GM21786 (cell line): ENCODE measurements at regions not wholly inside any gene's neighbourhood (a gene's known extent, or its start where the extent isn't known, plus 50 kb on each side); places are given as distances from the start of the nearest gene placed in this dataset.

Experiments used
- ATAC-seq: cut with Tn5 transposase; IDR thresholded peaks from one replicate; pipeline ENCODE4 v1.9.1; 2021; ENCODE audit not compliant: unreplicated experiment

DNA sequence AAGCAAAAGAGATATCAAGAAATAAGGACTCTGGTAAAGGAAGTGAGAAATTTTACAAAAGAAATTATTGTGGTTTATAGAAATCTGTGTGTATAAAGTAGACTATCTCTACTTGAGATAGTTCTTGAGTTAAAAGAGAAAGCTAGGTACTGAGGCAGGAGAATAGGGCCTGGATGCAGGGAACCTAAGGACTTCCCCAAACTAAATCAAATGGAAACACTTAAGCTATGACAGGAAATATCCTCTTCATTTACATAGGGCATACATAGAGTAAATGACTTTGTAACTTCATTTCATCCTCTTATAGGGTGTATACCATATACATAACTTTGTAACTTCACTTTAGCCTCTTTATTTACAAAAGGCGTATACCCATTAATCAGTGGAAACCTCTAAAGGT, 219.2 kb upstream of the RGPD4 start:
- ATAC-seq: no peak

DNA sequence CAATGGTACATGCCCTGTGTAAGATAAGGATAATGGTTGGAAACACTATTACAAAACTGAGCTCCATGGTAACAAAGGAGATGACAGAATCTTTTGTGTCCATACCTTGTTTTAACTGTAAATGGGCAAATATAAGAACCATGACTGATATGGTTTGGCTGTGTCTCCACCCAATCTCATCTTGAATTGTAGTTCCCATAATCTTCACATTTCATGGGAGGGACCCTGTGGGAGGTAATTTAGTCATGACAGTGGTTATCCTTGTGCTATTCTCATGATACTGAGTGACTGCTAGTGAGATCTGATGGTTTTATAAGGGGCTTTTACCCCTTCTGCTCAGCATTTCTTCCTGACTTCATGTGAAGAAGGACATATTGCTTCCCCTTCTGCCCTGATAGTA, 211.7 kb upstream of the RGPD4 start:
- ATAC-seq: no peak

DNA sequence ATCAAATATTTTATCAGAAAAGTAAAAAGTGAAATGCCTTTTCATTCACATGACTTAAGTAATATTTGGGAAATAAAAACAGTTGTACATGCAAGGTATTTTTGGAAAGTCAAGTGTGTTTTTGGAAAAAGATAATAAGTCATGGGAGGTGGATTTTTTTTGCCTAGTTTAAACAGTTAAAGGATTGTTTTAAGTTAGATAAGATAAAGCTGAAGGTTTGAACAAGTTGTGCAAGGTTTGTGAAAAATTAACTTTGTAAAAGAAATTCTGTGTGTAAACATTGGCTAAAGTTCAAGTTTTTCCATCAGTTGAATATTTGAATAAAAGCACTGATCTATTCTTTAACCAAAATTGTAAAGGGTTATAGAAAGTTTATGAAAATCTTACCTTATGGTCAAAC, 207.9 kb upstream of the RGPD4 start:
- no peak for ATAC-seq

DNA sequence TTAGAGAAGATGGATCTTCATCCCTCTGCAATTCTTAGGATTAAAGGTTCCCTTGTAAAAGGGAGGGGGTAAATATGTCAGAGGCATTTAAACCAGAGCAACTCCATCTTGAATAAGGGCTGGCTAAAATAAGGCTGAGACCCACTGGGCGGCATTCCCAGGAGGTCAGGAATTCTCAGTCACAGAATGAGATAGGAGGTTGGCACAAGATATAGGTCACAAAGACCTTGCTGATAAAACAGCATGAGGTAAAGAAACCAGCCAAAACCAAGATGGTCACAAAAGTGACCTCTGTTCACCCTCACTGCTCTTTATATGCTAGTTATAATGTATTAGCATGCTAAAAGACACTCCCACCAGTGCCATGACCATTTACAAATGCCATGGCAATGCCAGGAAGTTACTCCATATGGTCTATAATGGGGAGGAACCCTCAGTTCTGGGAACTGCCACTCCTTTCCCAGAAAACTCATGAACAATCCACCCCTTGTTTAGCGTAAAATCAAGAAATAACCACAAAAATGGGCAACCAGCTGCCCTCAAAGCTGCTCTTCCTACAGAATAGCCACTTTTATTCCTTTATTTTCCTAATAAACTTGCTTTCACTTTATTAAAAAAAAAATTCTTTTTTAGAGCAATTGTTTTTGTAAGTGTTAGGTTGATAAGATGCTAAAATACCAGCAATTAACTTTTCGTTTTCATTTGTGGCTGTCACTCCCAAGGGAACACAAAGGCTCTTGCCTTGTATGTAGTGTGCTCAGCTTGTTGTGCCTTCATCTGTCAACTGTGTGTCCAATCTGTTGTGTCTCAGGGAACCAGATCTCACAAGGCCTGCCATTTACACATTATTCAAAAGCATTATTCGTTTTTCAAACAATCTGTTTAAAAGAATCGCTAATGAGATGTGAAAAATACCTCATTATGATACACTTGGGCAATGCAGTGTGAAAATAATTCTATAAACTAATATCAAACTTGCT, 205.2 kb upstream of the RGPD4 start:
- ATAC-seq: no peak

DNA sequence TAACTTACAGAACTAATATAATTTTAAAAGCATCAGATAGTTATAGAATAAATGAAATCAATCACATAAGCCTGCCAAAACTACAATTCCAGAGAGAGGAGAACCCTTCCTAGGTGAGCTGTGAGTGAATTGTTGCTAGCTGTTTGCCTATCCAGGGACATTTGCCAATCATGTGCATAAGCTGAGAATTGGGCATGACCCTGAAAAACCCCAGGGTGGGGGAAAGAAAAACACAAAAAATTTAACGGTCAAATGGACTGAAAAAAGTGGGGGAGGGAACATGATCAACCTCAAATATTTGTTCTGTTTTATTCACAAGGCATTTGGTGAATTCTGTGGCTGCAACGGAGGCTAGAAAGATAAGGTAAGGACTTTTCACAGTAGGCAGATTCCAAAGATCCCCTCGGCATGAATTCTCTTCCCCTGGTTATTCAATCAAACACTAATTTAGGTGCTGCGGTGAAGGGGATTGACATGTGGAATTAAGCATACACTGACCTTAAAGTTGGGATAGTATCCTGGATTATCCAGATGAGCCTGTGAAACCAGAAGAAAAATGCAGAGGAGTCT, 203.9 kb upstream of the RGPD4 start:
- ATAC-seq: no peak

DNA sequence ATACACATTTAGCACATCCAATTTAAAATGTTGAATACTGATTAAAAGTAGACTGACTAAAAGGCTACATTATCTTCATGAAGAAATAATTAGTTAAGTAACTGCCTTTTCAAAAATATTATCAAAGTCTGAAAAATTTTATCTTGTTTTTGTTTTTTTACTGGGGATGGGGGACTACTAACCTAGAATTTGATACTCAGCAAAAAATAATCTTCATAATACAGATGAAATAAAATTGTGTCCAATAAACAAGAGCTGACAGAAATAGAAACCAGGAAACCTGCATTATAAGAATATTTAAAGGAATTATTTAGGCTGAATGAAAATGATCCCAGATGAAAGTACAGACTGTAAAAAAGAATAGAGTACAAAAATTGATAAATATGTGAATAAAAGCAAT, 200.7 kb upstream of the RGPD4 start:
- ATAC-seq: no peak

DNA sequence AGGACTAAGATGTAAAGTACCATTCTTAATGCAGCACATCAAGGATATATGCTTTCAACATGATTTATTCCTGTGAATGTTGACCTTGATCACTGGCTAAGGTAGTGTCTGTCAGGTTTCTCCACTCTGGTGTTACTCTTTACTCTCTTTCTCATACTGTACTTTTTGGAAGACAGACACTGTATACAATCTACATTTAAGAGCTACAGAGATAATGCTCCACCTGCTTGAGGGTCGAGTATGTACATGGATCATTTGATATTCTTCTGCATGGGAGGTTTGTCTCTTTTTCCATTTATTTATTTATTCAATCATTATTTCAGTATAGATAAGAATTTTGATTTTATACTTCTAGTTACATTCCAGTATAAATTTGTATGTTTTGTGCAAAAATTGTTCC, 199.5 kb upstream of the RGPD4 start:
- no peak for ATAC-seq

DNA sequence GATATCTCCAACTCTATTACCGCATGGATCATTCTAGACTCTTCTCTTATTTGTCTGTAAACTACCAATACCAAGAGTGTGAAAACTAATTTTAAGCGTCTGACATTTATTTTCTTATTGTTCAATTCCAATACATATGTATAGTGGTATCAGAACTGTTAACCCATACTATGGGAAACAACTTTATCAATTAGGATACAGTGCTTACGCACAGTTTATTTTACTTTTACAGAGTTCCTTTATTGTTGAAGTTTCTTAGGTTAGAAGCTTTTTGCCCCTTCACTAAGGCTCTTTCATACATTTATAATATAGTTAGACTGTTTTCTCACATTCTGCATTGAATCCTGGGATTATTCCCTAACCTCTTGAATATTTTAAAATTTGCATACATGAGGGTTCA, 198.8 kb upstream of the RGPD4 start:
- no peak for ATAC-seq

DNA sequence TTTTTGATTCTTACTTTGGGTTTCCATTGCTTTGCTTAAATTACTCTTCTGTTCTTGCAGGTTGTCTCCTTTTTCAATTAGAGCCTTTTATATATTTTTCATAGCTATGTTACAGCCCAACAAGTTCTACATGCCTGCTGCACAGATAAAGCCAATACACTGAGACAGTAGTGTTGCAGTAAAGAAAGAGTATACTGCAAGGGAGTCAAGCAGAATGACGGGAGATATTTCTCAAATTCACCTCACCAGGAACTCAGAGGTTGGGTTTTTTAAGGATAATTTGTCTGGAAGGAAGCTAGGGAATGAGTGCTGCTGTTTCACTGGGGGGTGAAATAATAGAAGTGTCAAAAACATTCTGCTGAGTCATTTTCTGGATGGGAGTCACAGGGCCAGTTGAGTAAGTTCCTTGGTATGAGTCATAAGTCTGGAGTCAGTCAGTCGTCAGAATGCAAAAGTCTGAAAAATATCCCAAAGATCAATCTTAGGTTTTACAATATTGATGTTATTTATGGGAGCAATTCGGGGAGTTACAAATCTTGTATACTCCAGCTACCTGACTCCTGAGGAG, 193.0 kb upstream of the RGPD4 start:
- no peak for ATAC-seq

DNA sequence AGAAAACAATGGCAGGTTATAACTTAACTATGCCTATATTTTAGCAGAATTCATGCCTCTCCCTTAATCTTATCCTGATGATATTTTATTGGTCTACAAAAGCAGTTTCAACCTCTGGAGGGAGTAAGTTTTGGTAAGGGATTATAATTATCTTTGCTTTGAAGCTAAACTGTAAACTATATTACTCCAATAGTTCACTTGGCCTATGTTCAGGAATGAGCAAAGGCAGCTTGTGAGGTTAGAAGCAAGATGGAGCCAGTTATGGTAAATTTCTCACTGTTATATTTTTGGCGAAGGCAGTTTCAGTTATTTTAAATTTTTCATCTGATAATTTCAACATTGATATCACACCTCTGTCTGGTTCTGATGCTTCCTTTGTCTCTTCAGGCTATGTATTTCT, 192.5 kb upstream of the RGPD4 start:
- no peak for ATAC-seq

DNA sequence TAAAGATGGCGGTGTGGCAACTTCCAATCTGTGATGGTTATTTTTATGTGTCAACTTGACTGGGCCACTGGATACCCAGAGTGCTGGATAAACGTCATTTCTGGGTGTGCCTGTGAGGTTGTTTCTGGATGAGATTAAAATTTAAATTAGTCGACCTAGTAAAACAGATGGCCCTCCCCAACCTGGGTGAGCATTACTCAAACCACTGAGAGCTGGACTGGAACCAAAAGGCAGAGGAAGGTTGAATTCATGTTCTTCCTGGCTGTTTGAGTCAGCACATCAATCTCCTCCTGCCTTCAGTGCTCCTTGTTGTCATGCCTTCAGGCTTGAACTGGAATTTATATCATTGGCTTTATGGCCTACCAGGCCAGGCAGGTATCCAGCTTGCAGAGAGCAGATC, 190.8 kb upstream of the RGPD4 start:
- no peak for ATAC-seq

DNA sequence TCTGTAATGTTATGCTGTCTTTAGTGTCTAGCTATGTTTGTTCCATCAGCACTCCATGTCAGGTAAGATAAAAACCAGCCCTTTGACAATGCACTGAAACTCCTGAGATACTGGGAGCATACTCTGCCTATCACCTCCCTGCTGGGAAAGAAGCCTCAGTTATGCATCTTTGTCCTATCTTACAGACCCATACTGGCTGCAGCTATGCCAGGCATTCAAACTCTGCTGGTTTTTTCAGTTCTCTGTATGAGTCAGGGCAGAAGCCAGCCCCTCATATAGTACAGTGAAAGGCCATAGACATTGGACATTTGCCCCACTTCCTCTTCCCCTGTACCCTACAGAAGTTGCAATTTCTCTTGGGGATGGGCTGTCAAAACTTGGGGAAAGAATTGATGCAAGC, 181.1 kb upstream of the RGPD4 start:
- no peak for ATAC-seq

DNA sequence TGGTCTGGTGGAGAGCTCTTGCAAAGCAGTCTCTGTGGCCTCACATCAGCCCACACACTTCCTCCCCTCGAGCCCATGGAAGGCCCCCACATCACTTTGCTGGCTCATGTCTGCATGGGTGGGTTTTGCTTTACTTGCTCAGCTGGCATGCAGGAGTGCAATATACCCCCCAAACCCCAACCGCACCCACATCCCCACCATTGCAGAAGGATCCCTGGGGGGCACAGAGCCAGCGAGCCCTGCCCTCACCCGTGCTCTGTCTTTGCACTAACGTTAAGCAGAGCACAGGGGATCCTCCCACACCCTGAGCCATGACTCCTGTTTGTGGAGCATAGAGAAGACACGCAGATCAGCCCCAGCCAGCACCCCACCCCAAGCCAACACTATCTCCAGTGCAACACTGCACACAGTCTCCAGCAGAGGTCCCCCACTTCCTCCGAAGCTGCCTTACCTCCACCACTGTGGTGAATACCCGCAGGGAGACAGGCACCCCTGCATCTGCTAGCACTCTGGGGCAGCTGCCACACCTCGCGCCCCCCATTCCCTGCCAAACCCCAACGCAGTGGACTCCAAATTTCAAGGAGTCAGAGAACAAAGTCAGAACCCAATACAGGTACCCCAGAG, 177.8 kb upstream of the RGPD4 start:
- ATAC-seq: no peak

DNA sequence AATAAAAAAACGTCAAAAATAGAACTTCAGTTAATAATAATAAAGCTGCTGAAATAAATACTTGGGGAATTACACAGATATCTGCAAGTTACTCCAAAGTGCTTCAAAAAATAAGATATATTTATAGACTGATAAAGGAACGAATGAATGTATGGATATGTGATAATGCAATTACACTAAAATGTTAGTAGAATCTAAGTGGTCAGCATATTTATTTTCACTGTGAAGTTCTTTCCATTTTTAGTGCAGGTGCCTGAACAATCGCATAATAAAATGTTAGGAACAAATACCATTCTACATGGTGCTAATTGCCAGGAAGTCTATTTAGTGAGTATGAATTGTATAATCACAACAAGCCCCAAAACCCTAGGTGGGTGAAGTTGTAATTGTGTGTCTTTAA, 169.6 kb upstream of the RGPD4 start:
- no peak for ATAC-seq

DNA sequence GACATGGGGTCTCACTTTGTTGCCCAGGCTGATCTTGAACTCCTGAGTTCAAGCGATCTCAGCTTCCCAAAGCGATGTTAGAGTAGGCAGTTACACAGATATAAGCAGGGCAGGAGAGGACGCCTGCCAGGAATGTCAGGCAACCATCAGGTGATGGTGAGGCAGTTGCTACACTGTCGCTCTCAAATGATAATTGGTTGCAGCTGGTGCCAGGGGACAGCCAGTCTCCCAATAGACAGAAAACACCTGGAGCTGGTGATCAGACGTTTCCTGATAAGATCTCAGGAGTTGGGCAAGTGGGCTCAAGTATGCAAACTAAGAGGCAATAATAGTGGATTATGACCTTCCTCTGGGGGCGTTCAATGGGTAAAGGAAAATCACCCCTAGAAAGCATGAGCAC, 163.1 kb upstream of the RGPD4 start:
- ATAC-seq: no peak

DNA sequence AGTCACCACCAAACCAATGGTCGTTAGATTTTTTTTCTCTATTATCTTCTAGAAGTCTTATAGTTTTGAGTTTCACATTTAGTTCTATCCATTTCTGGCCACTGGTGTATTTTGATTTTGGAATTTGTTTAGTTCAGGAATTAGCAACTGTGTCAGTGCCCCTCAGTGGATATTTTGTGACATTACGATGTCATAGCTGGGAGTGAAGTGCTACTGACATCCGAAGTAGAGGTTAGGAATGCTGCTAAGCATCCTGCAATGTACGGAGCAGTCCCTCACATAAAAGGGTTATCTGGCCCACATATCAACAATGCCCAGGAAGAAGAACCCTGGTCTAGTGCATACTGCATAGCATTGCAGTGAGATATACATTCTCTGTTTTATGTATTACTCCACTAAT, 157.4 kb upstream of the RGPD4 start:
- no peak for ATAC-seq

DNA sequence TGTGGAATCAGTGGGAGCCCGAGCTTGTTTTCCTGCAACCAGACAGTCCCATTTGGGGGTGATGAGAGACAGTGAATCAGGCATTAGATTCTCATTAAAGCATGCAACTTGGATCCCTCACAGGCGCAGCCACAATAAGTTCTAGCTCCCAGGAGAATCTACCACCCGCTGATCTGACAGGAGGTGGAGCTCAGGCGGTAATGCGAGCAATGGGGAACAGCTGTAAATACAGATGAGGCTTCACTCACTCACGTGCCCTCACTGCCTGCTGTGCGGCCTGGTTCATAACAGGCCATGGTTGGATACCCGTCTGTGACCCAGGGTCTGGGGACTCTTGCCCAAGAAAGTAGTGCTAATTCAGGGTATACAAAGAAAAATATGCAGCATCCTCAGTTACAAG, 144.8 kb upstream of the RGPD4 start:
- no peak for ATAC-seq

DNA sequence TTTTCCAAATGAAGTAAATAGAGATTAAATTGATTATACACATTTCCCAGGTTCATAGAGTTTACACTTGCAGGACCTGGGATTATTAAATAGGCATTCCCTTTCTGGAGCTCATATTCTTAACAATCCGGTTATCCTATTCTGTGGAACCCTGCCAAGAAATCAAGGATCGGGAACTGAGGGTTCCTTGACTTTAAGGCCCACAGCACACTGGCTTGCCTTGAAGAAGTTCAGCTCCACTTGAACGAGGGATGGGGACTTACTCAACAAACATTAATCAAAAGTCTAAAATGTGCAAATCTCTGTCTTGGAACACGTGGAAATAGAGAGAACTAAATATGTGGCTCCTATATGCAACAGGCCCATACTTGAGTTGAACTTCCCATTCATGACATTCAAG, 142.3 kb upstream of the RGPD4 start:
- ATAC-seq: no peak

DNA sequence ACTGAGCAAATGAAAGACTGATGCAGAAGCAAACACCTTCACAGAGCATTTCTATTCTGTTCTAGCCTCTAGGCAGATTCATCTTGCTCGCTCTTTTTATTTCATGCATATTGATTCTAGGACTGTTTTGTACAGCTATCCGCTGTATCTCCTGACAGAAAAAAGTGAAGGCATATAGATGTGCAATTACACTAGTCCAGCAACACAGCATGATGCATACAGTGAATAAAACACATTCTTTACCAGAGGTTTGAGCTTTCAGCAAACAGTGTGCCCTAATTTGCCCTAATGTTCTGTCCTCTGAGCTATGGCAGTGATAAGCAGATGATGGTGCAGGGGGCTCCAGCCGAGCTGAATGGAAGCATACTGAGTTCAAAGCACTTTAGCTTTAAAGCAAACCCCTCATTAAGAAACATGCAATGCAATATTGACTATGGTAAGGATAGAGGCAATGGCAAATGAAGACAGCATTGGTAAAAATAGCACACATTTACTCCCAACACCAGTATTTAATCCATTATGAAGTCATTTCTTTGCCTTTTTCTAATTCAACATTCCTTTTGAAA, 141.2 kb upstream of the RGPD4 start:
- no peak for ATAC-seq

DNA sequence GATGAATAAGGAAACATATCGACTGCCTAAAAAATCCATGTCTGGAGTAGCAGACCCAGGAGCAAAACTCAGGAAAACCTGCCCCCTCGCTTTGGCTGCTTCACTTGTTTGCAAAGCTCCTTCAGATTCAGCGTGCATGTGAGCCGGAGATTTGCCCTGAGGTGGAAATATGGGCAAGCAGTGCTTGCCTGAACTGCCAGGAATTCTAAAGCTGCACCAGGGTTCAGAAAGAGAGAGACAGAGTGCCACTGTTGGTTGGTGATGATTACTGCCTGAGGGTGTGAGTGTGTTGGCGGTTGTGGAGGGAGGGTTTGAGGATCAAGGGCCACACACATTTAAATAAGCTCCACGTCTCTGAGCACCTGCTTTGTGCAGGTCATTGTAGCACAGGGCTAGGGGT, 139.6 kb upstream of the RGPD4 start:
- ATAC-seq: no peak

DNA sequence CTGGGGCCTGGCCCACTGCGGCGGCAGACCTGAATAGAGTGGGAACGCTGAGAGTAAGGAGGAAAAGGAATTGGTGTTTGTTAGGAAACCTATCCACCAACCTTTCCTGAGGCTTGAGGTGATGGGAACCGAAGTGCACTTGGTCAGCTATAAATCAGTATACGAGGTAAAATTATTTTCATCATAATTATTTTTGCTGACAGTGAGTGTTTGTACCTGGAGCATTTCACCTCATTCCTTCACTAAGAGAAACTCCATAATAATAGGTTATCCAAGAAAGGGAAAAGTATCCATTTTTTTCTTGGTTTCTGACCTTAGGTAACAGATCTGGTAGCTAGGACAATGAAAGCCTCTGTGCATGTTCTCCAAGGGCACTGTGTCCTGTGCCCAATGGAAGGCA, 138.6 kb upstream of the RGPD4 start:
- ATAC-seq: no peak

DNA sequence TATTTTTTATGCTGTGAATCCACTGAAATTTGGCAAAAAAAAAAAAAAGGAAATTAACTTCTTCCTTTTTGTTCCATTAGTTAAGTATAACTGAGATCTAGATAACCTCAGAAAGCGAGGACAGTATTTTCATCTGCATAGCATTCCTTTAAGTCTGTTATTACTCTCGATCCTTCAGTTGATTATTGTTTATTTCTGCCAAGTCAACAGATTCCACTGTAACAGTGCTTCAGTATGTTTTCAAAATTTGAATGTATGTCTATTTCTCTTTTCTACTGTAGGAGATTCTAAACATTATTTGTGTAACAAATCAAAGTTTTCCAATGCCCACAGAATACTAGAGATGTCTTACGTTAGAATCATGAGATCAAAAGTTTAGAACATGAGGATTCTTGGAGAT, 133.1 kb upstream of the RGPD4 start:
- ATAC-seq: no peak
